ENCODE measurements at regions not wholly inside any gene's neighbourhood (a gene's known extent, or its start where the extent isn't known, plus 50 kb on each side); places are given as distances from the start of the nearest gene placed in this dataset.
"Not testable (repeated sequence)": the region's sequence is repeated elsewhere in the genome, so short reads cannot be mapped to it uniquely, and the experiment has no call there.

DNA sequence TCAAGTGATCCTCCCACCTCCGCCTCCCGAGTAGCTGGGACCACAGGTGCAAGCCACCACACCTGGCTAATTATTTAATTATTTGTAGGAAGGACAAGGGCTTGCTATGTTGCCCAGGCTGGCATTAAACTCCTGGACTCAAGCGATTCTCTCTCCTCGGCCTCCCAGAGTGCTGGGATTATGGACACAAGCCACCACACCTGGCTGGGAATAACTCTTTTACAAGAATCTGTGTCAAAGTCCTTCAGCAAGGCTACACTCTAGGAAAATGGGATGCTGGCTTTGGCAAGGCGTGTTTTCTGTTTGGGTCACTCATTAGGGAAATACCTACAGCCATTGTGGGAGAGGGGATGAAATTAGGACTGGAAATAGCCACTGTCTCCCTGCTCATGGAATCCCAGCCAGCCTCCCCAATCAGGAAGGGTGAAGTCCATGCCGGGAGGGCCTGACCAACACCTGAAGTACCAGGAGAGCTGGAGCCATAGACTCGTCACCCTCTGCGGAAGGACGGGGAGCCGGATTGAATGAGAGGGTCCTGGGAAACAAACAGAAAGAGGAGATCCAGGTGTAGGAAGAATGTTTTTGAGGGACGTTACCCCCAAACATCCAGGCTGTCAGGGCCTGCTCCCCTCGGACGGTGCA, 72.2 kb upstream of the MYL10 start:
- Histone ChIP-seq H3K4me3 (no peak overlapping the region), H3K27me3 (no peaks in the 10 kb centered on the region), H3K9me3 (no peaks in the 10 kb centered on the region), H3K36me3 (no peaks in the 10 kb centered on the region)
- DNase-seq: no peak

DNA sequence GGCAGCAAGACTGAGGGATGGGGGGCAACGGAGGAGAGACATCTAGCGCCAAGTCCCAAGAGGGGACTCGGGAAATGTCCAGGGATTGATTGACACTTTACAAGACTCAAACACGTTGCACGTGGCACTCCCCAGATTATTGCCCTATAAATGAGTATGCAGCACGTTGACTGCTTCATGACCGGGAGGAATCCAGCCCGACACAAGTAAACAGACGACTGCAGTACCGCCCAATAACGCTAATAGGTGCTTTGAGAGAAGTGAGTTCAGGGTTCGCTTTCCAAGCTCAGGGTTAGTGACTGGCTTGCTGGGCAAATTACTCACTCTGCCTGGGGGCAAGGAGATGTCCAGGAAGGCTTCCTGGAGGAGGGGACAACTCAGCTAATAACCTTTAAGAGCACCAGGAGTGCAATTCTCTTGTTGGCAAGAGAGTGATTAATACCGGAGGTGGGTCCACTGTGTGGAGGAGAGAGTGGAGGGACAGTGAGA, 73.3 kb upstream of the MYL10 start:
- Histone ChIP-seq H3K36me3 (no peaks in the 10 kb centered on the region), H3K9me3 (no peaks in the 10 kb centered on the region), H3K27me3 (no peaks in the 10 kb centered on the region), H3K4me3 (no peak overlapping the region)
- DNase-seq: peak; percentile 23

DNA sequence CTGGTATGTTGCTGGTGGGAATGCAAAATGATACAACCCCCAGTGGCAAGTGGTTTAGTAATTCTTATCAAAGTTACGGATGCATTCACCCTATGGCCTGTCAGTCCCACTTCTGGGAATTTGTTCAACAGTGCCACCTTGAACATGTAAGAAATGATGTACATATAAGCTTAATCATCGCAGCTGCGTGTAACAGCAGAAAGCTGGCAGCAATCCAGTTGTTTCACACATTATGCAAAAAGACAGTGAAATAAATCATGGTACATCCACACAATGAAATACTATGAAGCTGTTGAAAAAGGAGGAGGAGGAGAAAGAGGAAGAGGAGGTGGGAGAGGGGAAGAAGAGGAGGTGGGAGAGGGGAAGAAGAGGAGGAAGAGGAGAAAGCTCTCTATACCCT, 76.2 kb upstream of the MYL10 start:
- Histone ChIP-seq H3K9me3 (no peaks in the 10 kb centered on the region), H3K36me3 (no peaks in the 10 kb centered on the region), H3K4me3 (no peak overlapping the region), H3K27me3 (no peaks in the 10 kb centered on the region)
- DNase-seq: no peak

DNA sequence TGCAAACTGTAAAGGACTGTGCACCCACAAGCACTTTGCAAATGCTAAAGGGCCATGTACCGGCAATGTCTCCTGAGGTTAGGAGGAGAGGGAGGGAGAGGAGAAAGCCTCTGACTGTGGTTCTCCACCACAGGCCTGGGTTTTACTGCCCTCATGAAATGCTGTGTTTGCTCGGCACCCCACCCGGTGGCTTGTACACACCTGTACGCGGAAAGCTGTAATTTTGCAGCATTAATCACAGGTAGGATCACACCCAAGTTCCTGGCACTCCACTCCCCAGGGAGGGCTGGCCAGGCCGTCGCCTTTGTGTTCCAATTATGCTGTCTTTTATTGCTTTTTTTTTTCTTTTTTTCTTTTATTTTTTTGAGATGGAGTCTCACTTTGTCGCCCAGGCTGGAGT, 78.5 kb upstream of the MYL10 start:
- H3K9me3 ChIP-seq: no peaks in the 10 kb centered on the region
- H3K27me3 ChIP-seq: no peaks in the 10 kb centered on the region
- H3K36me3 ChIP-seq: no peaks in the 10 kb centered on the region
- no peak for DNase-seq
- no peak overlapping the region for H3K4me3 ChIP-seq

DNA sequence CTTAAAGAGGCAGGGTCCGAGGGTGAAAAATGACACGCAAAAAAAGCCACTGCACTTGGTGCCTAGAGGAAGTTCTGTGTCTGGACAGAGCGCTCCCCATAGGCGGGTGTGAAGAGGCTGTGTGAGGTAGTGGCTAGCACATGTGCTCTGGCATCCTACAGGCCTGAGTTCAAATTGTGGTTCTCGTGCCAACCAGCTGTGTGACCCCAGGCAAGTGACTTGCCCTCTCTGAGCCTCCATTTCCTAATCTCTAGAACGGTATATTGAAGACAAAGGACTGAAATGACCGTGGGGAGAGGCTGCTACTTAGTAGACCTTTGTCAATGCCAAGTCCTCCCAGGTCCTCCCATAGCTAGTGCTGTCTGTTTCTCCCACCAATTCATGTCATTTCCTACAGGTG, 79.1 kb upstream of the MYL10 start:
- Histone ChIP-seq H3K9me3 (no peaks in the 10 kb centered on the region), H3K4me3 (no peak overlapping the region), H3K36me3 (no peaks in the 10 kb centered on the region), H3K27me3 (no peaks in the 10 kb centered on the region)
- no peak for DNase-seq

DNA sequence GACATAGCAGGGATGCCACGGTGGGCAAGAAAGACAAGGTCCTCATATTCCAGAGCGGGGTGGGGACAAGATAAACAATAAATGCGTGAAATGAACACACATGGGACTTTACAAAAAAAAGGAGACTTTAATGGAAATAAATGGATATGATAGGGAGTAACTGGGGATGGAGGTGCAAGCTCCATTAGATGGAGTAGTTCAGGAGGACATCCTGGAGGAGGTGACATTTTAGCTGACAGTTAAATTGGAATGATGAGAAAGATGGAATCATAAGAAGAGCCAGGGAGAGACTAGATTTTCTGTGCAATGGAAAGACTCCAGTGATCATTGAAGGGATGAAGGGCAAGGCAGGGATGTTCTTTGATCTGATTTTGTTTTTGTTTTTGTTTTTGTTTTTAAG, 83.6 kb upstream of the MYL10 start:
- Histone ChIP-seq H3K9me3 (no peaks in the 10 kb centered on the region), H3K4me3 (no peak overlapping the region), H3K36me3 (no peaks in the 10 kb centered on the region), H3K27me3 (no peaks in the 10 kb centered on the region)
- DNase-seq: no peak

DNA sequence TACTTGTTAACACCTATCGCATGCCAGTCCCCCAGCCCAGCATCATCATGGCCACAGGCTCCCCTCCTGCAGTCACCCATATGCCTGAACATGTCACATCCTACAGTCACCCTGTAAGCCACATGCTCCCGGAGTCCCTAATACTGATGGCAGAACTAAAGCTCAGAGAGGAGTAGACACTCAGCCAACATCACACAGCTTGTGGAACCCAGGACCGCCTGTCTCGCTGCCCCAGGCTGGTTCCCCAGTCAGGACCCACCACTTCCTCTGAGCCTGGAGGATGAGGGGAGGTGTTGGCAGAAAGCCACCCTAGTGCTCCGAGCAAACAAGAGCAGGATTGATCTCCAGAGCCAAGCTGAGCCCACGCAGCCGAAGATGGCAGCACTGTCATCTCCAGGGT, 85.0 kb upstream of the MYL10 start:
- no peaks in the 10 kb centered on the region for H3K9me3 ChIP-seq
- DNase-seq: no peak
- no peaks in the 10 kb centered on the region for H3K27me3 ChIP-seq
- no peak overlapping the region for H3K4me3 ChIP-seq
- H3K36me3 ChIP-seq: no peaks in the 10 kb centered on the region

DNA sequence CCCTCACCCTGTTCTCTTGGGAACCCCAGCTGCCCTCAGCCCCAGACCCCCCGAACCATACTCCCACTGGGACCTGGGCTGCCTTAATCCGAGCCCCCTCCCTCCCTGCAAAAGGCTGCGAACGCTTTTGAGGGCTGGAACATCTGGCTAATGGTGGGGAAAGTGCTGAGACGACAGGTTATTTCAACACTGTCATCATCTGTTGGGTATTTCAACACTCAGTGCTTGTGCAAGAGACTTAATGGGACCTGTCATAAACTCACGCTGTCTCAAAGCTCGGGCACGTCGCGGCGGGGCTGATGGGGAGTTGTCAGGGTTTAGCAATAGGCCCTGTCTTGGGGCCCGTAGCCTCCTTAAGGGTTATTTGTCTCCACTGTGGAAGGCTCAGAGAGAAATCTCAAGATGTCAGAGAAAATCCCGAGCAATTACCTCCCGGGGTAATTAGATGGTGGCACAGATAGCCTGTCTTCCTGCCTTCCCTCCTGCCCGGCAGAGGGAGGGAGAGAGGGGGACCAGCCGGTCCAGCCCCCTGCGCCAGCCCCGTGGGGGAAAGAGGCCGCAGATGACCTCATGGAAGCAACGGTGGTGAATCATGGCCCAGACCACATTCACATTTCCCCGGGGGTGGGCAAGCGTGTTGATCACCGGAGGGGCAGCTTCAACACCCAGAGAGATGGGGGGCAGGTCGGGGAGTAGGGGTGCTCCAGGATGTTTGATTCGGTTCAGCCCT, 88.7 kb upstream of the MYL10 start:
- Histone ChIP-seq H3K27me3 (no peaks in the 10 kb centered on the region), H3K36me3 (no peaks in the 10 kb centered on the region), H3K9me3 (no peaks in the 10 kb centered on the region), H3K4me3 (no peak overlapping the region)
- peak; percentile 25 for DNase-seq

DNA sequence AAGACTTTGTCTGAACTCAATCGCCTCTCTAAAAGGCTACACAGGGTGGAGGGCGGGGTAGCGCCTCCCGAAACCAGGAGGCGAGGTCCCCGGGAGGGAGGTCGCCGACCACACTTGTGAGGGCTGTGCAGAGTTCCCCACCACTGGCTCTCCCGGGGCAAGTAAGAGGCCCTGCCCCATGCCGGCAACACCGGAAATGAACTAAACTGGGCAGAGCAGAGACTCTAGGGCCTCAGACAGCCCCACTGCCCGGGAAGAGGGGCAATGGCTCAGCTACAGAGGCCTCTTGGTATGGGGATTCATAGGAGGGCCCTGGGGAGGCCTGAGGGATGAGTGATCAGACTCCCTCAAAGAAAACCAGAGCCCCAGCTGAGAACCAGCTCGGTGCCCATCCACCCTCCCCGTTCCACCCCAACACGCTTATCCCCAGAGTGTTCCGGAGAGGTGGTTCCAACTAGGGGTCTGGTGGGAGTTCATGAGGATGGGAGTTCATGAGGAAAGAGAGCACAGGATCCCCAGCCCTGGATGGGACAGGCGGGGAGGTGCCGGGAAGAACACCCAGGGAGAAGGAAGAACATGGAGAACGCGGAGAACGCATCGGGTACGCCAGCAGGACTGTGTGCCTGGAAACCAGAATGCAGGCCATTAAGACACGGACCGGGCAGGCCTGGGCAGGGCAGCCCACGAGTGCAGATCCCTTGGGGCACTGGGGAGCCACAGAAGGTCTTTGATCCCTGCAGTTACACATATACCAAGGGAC, 89.4 kb upstream of the MYL10 start:
- no peak overlapping the region for H3K4me3 ChIP-seq
- no peaks in the 10 kb centered on the region for H3K27me3 ChIP-seq
- H3K36me3 ChIP-seq: no peaks in the 10 kb centered on the region
- no peaks in the 10 kb centered on the region for H3K9me3 ChIP-seq
- no peak for DNase-seq

DNA sequence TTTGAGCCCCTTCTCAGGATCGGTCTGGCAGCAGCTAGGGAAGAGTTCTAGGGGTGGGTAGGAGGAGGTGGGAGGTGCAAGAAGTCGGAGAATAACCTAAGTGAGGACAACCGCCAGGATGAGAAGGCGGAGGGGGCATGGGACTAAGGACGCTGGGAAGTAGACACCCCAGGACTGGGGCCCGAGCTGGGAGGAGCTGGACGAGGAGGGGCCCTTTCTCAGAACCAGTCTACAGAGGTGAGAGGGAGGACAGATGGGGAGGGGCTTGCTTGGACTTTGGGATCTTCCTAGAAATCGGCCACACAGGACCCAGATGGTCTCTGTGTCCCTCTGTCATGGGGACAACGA, 90.0 kb upstream of the MYL10 start:
- H3K4me3 ChIP-seq: no peak overlapping the region
- H3K27me3 ChIP-seq: no peaks in the 10 kb centered on the region
- no peak for DNase-seq
- no peaks in the 10 kb centered on the region for H3K9me3 ChIP-seq
- H3K36me3 ChIP-seq: no peaks in the 10 kb centered on the region

DNA sequence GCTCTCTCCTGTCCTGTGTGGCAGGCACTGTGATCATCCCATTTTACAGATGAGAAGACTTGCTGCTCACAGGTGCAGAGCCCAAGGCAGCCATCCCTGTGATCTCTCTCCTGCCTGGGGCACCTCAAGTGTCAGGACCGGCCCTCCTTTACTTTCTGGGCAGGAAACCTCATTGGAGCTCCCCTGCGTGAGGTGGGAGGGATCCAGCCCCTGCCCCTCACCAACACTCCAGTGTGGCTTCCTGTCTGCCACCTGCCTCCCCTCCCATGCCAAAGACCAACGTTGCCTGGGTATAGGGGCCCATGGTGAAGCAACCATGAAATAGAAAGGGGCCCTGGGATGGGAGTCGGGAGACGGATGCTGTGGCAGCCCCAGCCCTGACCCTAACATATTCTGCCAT, 91.2 kb upstream of the MYL10 start:
- H3K36me3 ChIP-seq: no peaks in the 10 kb centered on the region
- no peak for DNase-seq
- H3K9me3 ChIP-seq: no peaks in the 10 kb centered on the region
- H3K27me3 ChIP-seq: no peaks in the 10 kb centered on the region
- H3K4me3 ChIP-seq: no peak overlapping the region

DNA sequence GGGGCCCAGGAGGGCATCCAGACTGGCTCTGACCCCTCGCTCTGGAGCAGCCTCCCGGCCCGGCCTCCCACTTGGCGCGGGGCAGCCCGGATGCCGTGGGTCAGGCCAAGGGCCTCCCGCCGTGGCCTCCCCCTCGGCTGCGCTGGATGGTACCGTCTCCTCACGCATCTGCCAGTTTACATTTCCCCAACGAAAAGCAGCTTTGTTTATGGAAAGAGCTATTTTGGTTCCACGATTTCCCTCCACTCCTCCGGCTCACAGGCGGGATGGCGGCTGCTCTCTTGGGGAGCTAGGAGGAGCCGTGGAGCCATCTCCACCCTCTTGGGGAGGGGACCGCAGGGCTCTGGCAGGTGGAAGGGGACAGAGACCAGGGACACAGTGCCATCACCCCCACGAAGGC, 93.2 kb upstream of the MYL10 start:
- no peak overlapping the region for H3K4me3 ChIP-seq
- no peak for DNase-seq
- no peaks in the 10 kb centered on the region for H3K9me3 ChIP-seq
- no peaks in the 10 kb centered on the region for H3K36me3 ChIP-seq
- H3K27me3 ChIP-seq: no peaks in the 10 kb centered on the region

DNA sequence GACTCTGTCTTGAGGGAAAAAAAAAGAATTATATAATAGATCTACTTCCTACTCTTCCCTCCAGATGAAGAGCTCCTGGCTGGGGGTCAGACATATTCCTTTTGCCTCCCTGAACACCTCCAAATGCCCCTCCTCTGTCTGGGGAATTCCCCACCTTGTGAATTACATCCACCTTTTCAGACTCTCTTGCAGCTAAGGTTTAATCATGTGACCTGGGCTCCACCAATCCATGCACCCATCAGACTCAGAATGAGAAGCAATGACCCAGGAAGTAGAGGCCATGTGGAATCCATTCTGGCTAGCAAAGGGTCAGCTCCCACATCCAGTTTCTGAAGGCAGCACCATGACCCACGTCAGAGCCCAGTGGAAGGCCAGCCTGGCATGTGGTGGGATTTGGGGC, 93.6 kb upstream of the CUX1 start:
- Histone ChIP-seq H3K27me3 (no peaks in the 10 kb centered on the region), H3K36me3 (no peaks in the 10 kb centered on the region), H3K4me3 (no peak overlapping the region), H3K9me3 (no peaks in the 10 kb centered on the region)
- no peak for DNase-seq

DNA sequence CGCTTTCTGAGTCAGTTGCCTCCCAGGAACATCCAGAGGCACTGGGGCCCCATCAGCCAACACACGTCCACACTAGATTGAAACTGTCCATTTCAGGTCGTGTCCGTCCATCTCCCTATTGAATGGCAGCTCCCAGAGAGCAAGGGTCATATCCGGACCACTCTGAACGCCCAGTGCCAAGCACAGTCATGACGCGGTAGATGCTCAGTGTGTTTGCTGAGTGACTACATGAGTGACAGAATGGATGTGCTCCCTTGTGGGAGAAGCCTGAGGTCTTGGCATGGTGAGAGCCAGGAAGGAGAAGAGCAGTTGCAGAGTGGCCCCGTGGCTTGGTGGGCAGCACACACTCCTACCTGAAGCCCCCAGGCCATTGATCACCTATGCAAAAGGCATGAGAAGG, 92.5 kb upstream of the CUX1 start:
- Histone ChIP-seq H3K36me3 (no peaks in the 10 kb centered on the region), H3K9me3 (no peaks in the 10 kb centered on the region), H3K4me3 (no peak overlapping the region), H3K27me3 (no peaks in the 10 kb centered on the region)
- DNase-seq: no peak

DNA sequence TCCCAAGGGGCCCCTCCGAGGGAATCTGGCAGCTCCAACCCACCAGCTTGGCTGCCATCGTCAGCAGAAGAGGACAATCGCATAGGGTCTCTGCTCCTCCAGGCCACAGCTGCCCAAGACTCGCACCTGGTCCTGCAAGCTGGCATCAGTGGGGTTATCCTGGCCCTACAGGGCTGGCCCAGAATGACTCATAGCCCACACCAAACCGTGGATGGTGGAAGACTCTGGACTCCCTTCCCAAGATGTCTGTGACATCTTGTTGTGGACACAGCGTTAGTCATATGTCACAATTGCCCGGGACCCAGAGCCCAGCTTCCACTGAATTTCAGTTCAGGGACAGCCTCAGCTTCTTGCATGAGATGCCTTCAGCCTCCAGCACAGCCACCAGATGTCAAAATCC, 91.5 kb upstream of the CUX1 start:
- Histone ChIP-seq H3K36me3 (no peaks in the 10 kb centered on the region), H3K27me3 (no peaks in the 10 kb centered on the region), H3K4me3 (no peak overlapping the region), H3K9me3 (no peaks in the 10 kb centered on the region)
- no peak for DNase-seq

DNA sequence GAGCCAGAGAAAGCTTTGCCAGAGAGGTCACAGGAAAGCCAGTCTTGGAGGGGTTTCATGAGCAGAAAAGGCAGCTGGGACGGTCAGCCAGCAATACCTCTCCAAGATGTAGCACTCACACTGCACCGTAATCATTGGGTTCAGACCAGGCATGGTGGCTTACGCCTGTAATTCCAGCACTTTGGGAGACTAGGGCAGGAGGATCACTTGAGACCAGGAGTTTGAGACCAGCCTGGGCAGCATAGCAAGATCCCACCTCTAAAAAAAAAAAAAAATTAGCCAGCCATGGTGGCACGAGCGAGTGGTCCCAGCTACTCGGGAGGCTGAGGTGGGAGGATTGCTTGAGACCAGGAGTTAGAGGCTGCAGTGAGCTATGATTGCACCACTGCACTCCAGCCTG, 90.2 kb upstream of the CUX1 start:
- Histone ChIP-seq H3K9me3 (no peaks in the 10 kb centered on the region), H3K36me3 (no peaks in the 10 kb centered on the region), H3K27me3 (no peaks in the 10 kb centered on the region), H3K4me3 (no peak overlapping the region)
- no peak for DNase-seq

DNA sequence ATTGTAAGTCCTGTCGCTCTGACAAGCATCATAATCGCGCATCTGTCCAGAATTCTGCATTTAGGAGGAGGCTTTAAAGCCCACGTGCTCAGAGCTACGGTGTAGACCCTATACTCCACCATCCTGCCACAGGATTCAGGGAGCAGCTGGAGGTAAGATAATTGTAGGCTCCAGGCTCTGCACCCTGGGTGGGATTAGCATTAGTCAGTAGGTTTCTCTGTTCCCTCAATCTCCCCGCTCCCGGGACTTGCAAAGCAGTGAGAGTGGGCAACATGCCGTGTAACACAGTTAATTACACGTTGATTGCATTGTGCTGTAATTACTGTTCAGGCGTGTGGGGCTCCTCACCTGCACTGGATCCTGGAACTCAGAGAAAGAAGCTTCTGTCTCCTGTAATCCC, 89.3 kb upstream of the CUX1 start:
- no peak for DNase-seq
- Histone ChIP-seq H3K36me3 (no peaks in the 10 kb centered on the region), H3K9me3 (no peaks in the 10 kb centered on the region), H3K27me3 (no peaks in the 10 kb centered on the region), H3K4me3 (no peak overlapping the region)

DNA sequence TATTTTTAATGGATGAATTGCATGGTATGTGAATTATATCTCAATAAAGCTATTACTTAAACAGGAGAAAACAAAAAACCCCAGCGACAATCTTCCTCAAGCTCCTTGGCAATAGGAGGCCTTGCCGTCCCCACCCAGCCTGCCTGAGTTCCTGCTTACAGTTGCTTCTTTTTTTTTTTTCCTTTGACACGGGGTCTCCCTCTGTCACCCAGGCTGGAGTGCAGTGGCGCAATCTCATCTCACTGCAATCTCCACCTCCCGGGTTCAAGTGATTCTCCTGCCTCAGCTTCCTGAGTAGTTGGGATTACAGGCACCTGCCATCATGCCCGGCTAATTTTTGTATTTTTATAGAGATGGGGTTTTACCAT, 88.6 kb upstream of the CUX1 start:
- not testable (repeated sequence) for DNase-seq, H3K27me3 ChIP-seq

More for the DNA sequence above, 88.6 kb upstream of the CUX1 start:
- not testable (repeated sequence) for H3K9me3 ChIP-seq, H3K4me3 ChIP-seq, H3K36me3 ChIP-seq

Measured in MG63 (cell line).